ENCODE measurements at regions not wholly inside any gene's neighbourhood (a gene's known extent, or its start where the extent isn't known, plus 50 kb on each side); places are given as distances from the start of the nearest gene placed in this dataset.
A peak's percentile ranks its signal among the peaks of the same experiment; 100 is the strongest.

GRCh38 chr7:148523550-148523949 is 67.0 kb upstream of the C7orf33 start:
- DNase-seq (no peak), ATAC-seq (ENCODE audit: low FRiP score) (no peak)
- 44 to 62% methylated on average over 4 of the region's 4 CpGs for WGBS, 2 donors
- Histone ChIP-seq H3K27me3 (ENCODE audit: control insufficient read depth in 1 of 2, insufficient read depth in 2 of 2, low read length in 1 of 2) (no peaks in the 10 kb centered on the region), H3K36me3 (ENCODE audit: control insufficient read depth in 1 of 2, insufficient read depth in 2 of 2, low read length in 1 of 2) (no peaks in the 10 kb centered on the region), H3K4me1 (ENCODE audit: control insufficient read depth in 1 of 2, insufficient read depth in 2 of 2, low read length in 2 of 2) (no peaks in the 10 kb centered on the region), H3K27ac (ENCODE audit: low read depth in 1 of 2, low read length in 2 of 2) (no peak overlapping the region), H3K4me3 (ENCODE audit: low read length in 2 of 2) (no peak overlapping the region), H3K9me3 (ENCODE audit: control insufficient read depth, low read length) (no peaks in the 10 kb centered on the region)
- intact Hi-C loops (cut with DNase I) = no loop called here

- Histone ChIP-seq H3K4me1 (ENCODE audit: control insufficient read depth in 1 of 2, insufficient read depth in 2 of 2, low read length in 2 of 2) (no peaks in the 10 kb centered on the region), H3K9me3 (ENCODE audit: control insufficient read depth, low read length) (no peaks in the 10 kb centered on the region), H3K27me3 (ENCODE audit: control insufficient read depth in 1 of 2, insufficient read depth in 2 of 2, low read length in 1 of 2) (no peaks in the 10 kb centered on the region), H3K4me3 (ENCODE audit: low read length in 2 of 2) (no peak overlapping the region), H3K27ac (ENCODE audit: low read depth in 1 of 2, low read length in 2 of 2) (no peak overlapping the region), H3K36me3 (ENCODE audit: control insufficient read depth in 1 of 2, insufficient read depth in 2 of 2, low read length in 1 of 2) (no peaks in the 10 kb centered on the region)
- ATAC-seq (ENCODE audit: low FRiP score) = no peak
- 24 to 26% methylated on average over 7 of the region's 7 CpGs for WGBS, 2 donors
- no peak for DNase-seq
- intact Hi-C loops (cut with DNase I) = no loop called here
These were observed 65.9 kb upstream of the C7orf33 start for GRCh38 chr7:148524479-148525224.

GRCh38 chr7:148527717-148528168 is 62.8 kb upstream of the C7orf33 start:
- H3K27me3 ChIP-seq (ENCODE audit: control insufficient read depth in 1 of 2, insufficient read depth in 2 of 2, low read length in 1 of 2) = no peaks in the 10 kb centered on the region
- no peak overlapping the region for H3K4me3 ChIP-seq (ENCODE audit: low read length in 2 of 2)
- WGBS, 2 donors = 44 to 53% methylated on average over 6 of the region's 6 CpGs
- H3K9me3 ChIP-seq (ENCODE audit: control insufficient read depth, low read length) = no peaks in the 10 kb centered on the region
- ATAC-seq (ENCODE audit: low FRiP score) (no peak), DNase-seq (peak; percentile 81 to 87)
- intact Hi-C loops (cut with DNase I) = no loop called here
- no peak overlapping the region for H3K27ac ChIP-seq (ENCODE audit: low read depth in 1 of 2, low read length in 2 of 2)
- no peaks in the 10 kb centered on the region for H3K4me1 ChIP-seq (ENCODE audit: control insufficient read depth in 1 of 2, insufficient read depth in 2 of 2, low read length in 2 of 2)
- no peaks in the 10 kb centered on the region for H3K36me3 ChIP-seq (ENCODE audit: control insufficient read depth in 1 of 2, insufficient read depth in 2 of 2, low read length in 1 of 2)

GRCh38 chr7:148535217-148535616 is 55.3 kb upstream of the C7orf33 start:
- DNase-seq (no peak), ATAC-seq (ENCODE audit: low FRiP score) (no peak)
- Histone ChIP-seq H3K9me3 (ENCODE audit: control insufficient read depth, low read length) (no peaks in the 10 kb centered on the region), H3K4me3 (ENCODE audit: low read length in 2 of 2) (peak overlapping the region in 1 of 2 donors; percentile 7), H3K27ac (ENCODE audit: low read depth in 1 of 2, low read length in 2 of 2) (no peak overlapping the region), H3K36me3 (ENCODE audit: control insufficient read depth in 1 of 2, insufficient read depth in 2 of 2, low read length in 1 of 2) (no peaks in the 10 kb centered on the region), H3K4me1 (ENCODE audit: control insufficient read depth in 1 of 2, insufficient read depth in 2 of 2, low read length in 2 of 2) (peaks cover 0 to 1% of the 10 kb centered on the region in 2 donors), H3K27me3 (ENCODE audit: control insufficient read depth in 1 of 2, insufficient read depth in 2 of 2, low read length in 1 of 2) (no peaks in the 10 kb centered on the region)
- intact Hi-C loops (cut with DNase I) = no loop called here
- WGBS, 2 donors = 2 to 3% methylated on average over 9 of the region's 9 CpGs

- intact Hi-C loops (cut with DNase I) = no loop called here
- DNase-seq = no peak
- ATAC-seq (ENCODE audit: low FRiP score) = no peak
- Histone ChIP-seq H3K27me3 (ENCODE audit: control insufficient read depth in 1 of 2, insufficient read depth in 2 of 2, low read length in 1 of 2) (no peaks in the 10 kb centered on the region), H3K36me3 (ENCODE audit: control insufficient read depth in 1 of 2, insufficient read depth in 2 of 2, low read length in 1 of 2) (no peaks in the 10 kb centered on the region), H3K4me1 (ENCODE audit: control insufficient read depth in 1 of 2, insufficient read depth in 2 of 2, low read length in 2 of 2) (peaks cover 0 to 2% of the 10 kb centered on the region in 2 donors), H3K27ac (ENCODE audit: low read depth in 1 of 2, low read length in 2 of 2) (no peak overlapping the region), H3K9me3 (ENCODE audit: control insufficient read depth, low read length) (no peaks in the 10 kb centered on the region), H3K4me3 (ENCODE audit: low read length in 2 of 2) (no peak overlapping the region)
- 92 to 99% methylated on average over 6 of the region's 6 CpGs for WGBS, 2 donors
These were observed 53.1 kb upstream of the C7orf33 start for GRCh38 chr7:148537435-148537834.

- Histone ChIP-seq H3K27ac (ENCODE audit: low read depth in 1 of 2, low read length in 2 of 2) (peak overlapping the region; percentile 6 to 99), H3K4me3 (ENCODE audit: low read length in 2 of 2) (no peak overlapping the region), H3K36me3 (ENCODE audit: control insufficient read depth in 1 of 2, insufficient read depth in 2 of 2, low read length in 1 of 2) (no peaks in the 10 kb centered on the region), H3K27me3 (ENCODE audit: control insufficient read depth in 1 of 2, insufficient read depth in 2 of 2, low read length in 1 of 2) (no peaks in the 10 kb centered on the region), H3K4me1 (ENCODE audit: control insufficient read depth in 1 of 2, insufficient read depth in 2 of 2, low read length in 2 of 2) (peaks cover 0 to 2% of the 10 kb centered on the region in 2 donors), H3K9me3 (ENCODE audit: control insufficient read depth, low read length) (no peaks in the 10 kb centered on the region)
- ATAC-seq (ENCODE audit: low FRiP score) = peak; percentile 85
- 11 to 14% methylated on average over 11 of the region's 11 CpGs for WGBS, 2 donors
- intact Hi-C loops (cut with DNase I) = no loop called here
- peak; percentile 90 to 91 for DNase-seq
These were observed 50.4 kb upstream of the C7orf33 start for GRCh38 chr7:148540041-148540738.

Measured in aorta (tissue), 5 donors.